HepG2 (cell line): ENCODE measurements at regions not wholly inside any gene's neighbourhood (a gene's known extent, or its start where the extent isn't known, plus 50 kb on each side); places are given as distances from the start of the nearest gene placed in this dataset.

Source experiments
- ATAC-seq: fragments of 200-7000 bp; cut with Tn5 transposase; 3 replicates; pipeline ENCODE4 v1.9.1; 2020; ENCODE audit warnings: mild to moderate bottlenecking, moderate library complexity
- BruUV-seq: library from RNA; stranded (reverse); fragments of 400-500 nt; replicated peaks from 2 replicates; lab custom pipeline; 2021; lab: Mats Ljungman, UMichigan
- CTCF ChIA-PET: fragments of 300-600 bp; formaldehyde crosslinking; extraction: SDS; loops from one replicate; lab custom pipeline; 2021; ENCODE audit warnings: low total read pairs, inconsistent platforms, low intra/inter-chr PET ratio; lab: Yijun Ruan, JAX
- POLR2A ChIA-PET: fragments of 350-600 bp; sonication (Branson Sonifier 250); formaldehyde crosslinking; loops from one replicate; lab custom pipeline; 2020; ENCODE audit warnings: antibody characterized with exemption, inconsistent platforms; lab: Yijun Ruan, JAX
- DNase-seq: peaks from one replicate; pipeline ENCODE4 v3.0.0-alpha.2; 2015; ENCODE audit warnings: low spot score
- FAIRE-seq: peaks from 3 replicates; lab custom pipeline; 2011; peaks lifted over from hg19 to GRCh38; lab: Jason Lieb, UNC
- H2AFZ ChIP-seq: one replicate; pipeline ENCODE4 v1.6.1; 2011; ENCODE audit warnings: low read length, inconsistent platforms
- H3K27ac ChIP-seq: fragments of 300-600 bp; 3 replicates; pipeline ENCODE4 v1.8.0; 2011; ENCODE audit warnings: mixed run types, mild to moderate bottlenecking, mixed read lengths, low read length, inconsistent platforms; ENCODE audit not compliant: insufficient read depth; ENCODE audit errors: extremely low read length
- H3K27me3 ChIP-seq, 2 experiments: fragments of 200-600 bp in 1 of 2; 2 replicates in 1 of 2; 3 replicates in 1 of 2; pipeline versions ENCODE4 v1.6.0 to v1.8.0; 2011; ENCODE audit warnings: low read length in 2 of 2, mild to moderate bottlenecking in 2 of 2, moderate library complexity in 2 of 2, inconsistent platforms in 1 of 2; ENCODE audit not compliant: insufficient read depth in 2 of 2, control insufficient read depth in 1 of 2
- H3K36me3 ChIP-seq, 2 experiments: fragments of 200-600 bp in 1 of 2; replicated peaks in 1 of 2; 2 replicates in 1 of 2; 3 replicates in 1 of 2; pipeline versions ENCODE4 v1.5.1 to v1.8.0; 2011; ENCODE audit warnings: low read length in 2 of 2, inconsistent platforms in 1 of 2; ENCODE audit not compliant: insufficient read depth in 2 of 2, control insufficient read depth in 1 of 2
- H3K4me1 ChIP-seq: 2 replicates; pipeline ENCODE4 v1.5.1; 2012; ENCODE audit warnings: low read length, inconsistent platforms; ENCODE audit not compliant: insufficient read depth
- H3K4me2 ChIP-seq: 2 replicates; pipeline ENCODE4 v1.6.0; 2011; ENCODE audit warnings: low read depth, low read length, inconsistent platforms
- H3K4me3 ChIP-seq, 3 experiments: fragments of 200-600 bp in 1 of 3; sonication (generic), shearing (Covaris generic) in 1 of 3; replicated peaks in 1 of 3; 2 replicates each; pipeline ENCODE4 v1.5.1; 2011 to 2016; ENCODE audit warnings: low read length in 3 of 3, inconsistent platforms in 2 of 3, low read depth in 2 of 3, mild to moderate bottlenecking in 2 of 3, control low read depth in 1 of 3, mixed read lengths in 1 of 3; ENCODE audit not compliant: insufficient read depth in 1 of 3
- H3K79me2 ChIP-seq: one replicate; pipeline ENCODE4 v1.6.1; 2011; ENCODE audit warnings: low read length, inconsistent platforms; ENCODE audit not compliant: insufficient read depth
- H3K9ac ChIP-seq: 2 replicates; pipeline ENCODE4 v1.6.0; 2011; ENCODE audit warnings: mild to moderate bottlenecking, low read depth, low read length, inconsistent platforms; ENCODE audit not compliant: insufficient read depth
- H3K9me3 ChIP-seq: 2 replicates; pipeline ENCODE4 v1.5.1; 2012; ENCODE audit warnings: mild to moderate bottlenecking, low read length
- H4K20me1 ChIP-seq: 2 replicates; pipeline ENCODE4 v1.6.0; 2011; ENCODE audit warnings: inconsistent platforms, mild to moderate bottlenecking, low read length, moderate library complexity; ENCODE audit not compliant: insufficient read depth
- IRF2 ChIP-seq: IDR thresholded peaks from 2 replicates; pipeline ENCODE4 v1.6.1; 2018; ENCODE audit warnings: missing genetic modification reagents, missing compliant biosample characterization
- KLF6 ChIP-seq: IDR thresholded peaks from 2 replicates; pipeline ENCODE4 v1.8.0; 2016; ENCODE audit warnings: missing biosample characterization, missing genetic modification reagents
- PLSCR1 ChIP-seq: sonication (generic); formaldehyde crosslinking; IDR thresholded peaks from 2 replicates; pipeline ENCODE4 v1.5.0; 2020; ENCODE audit warnings: missing genetic modification reagents, mild to moderate bottlenecking, borderline replicate concordance
- PRDM15 ChIP-seq: sonication (generic); formaldehyde crosslinking; IDR thresholded peaks from 2 replicates; pipeline ENCODE4 v1.4.0; 2020; ENCODE audit warnings: missing genetic modification reagents
- SNAPC2 ChIP-seq: sonication (generic); formaldehyde crosslinking; IDR thresholded peaks from 2 replicates; pipeline ENCODE4 v1.8.1; 2022; ENCODE audit warnings: mild to moderate bottlenecking, missing genetic modification reagents
- SSRP1 ChIP-seq: IDR thresholded peaks from 2 replicates; pipeline ENCODE4 v1.6.1; 2016; ENCODE audit warnings: control low read depth
- ZMYM2 ChIP-seq: sonication (generic); formaldehyde crosslinking; IDR thresholded peaks from 2 replicates; pipeline ENCODE4 v1.8.0; 2022; ENCODE audit warnings: mild to moderate bottlenecking, missing genetic modification reagents
- ZNF367 ChIP-seq: sonication (generic); formaldehyde crosslinking; IDR thresholded peaks from 2 replicates; pipeline ENCODE4 v1.4.0; 2020; ENCODE audit warnings: missing genetic modification reagents, borderline replicate concordance
- ZNF703 ChIP-seq: sonication (generic); formaldehyde crosslinking; IDR thresholded peaks from 2 replicates; pipeline ENCODE4 v1.5.1; 2020; ENCODE audit warnings: missing genetic modification reagents, mild to moderate bottlenecking, moderate library complexity, borderline replicate concordance
- ZNF770 ChIP-seq: sonication (generic); formaldehyde crosslinking; IDR thresholded peaks from 2 replicates; pipeline ENCODE4 v1.5.0; 2020; ENCODE audit warnings: mild to moderate bottlenecking, missing genetic modification reagents
- WGBS: methylation state at CpG from one replicate; pipeline ENCODE4 v1.1.6; 2017; ENCODE audit warnings: low lambda C conversion rate; 5-methylcytosine and 5-hydroxymethylcytosine counted together
- in situ Hi-C: cut with HindIII; loops from 2 replicates; pipeline ENCODE4 v1.10.0; 2017; ENCODE audit warnings: low pct_unique_long_range_greater_than_20kb; ENCODE audit not compliant: extremely low pct_ligation_motif_present
- intact Hi-C: fragments of 100-400 bp; cut with micrococcal nuclease; formaldehyde crosslinking; loops from one replicate; pipeline ENCODE4 v1.10.0; 2022; ENCODE audit not compliant: unreplicated experiment

- TF ChIP-seq PRDM15 (CRISPR knock-in tag) (no peak), ZNF703 (CRISPR knock-in tag) (no peak)
Observed at GRCh38 chr10:4766454-4766853, 59.6 kb upstream of the AKR1E2 start (continued).

GRCh38 chr10:4765428-4765827, 60.6 kb upstream of the AKR1E2 start:
- DNase-seq (no peak), ATAC-seq (no peak), FAIRE-seq (no peak)
- no peaks in the 10 kb centered on the region for H3K79me2 ChIP-seq
- intact Hi-C loops (no loop called here), in situ Hi-C loops (no loop called here)
- BruUV-seq = no TSS peak
- no peak overlapping the region for H3K9ac ChIP-seq
- H4K20me1 ChIP-seq = no peaks in the 10 kb centered on the region
- no peak overlapping the region for H3K4me2 ChIP-seq
- H2AFZ ChIP-seq = no peak overlapping the region
- H3K36me3 ChIP-seq = no peaks in the 10 kb centered on the region
- POLR2A ChIA-PET = no interaction called here
- 0 out of 5 replicates have a peak, but pooled peaks cover 0 to 4% of the 10 kb centered on the region in 2 experiments for H3K27me3 ChIP-seq
- TF ChIP-seq PLSCR1 (CRISPR knock-in tag) (no peak), SSRP1 (CRISPR knock-in tag) (no peak), ZNF367 (no peak), SNAPC2 (no peak), KLF6 (CRISPR knock-in tag) (no peak), IRF2 (no peak), ZNF770 (CRISPR knock-in tag) (no peak), ZMYM2 (CRISPR knock-in tag) (no peak)
- H3K27ac ChIP-seq = no peak overlapping the region
- H3K4me3 ChIP-seq = no peak overlapping the region
- CTCF ChIA-PET = no interaction called here
- 0% methylated on average over 1 of the region's 1 CpG for WGBS
- H3K9me3 ChIP-seq = no peaks in the 10 kb centered on the region
- H3K4me1 ChIP-seq = no peaks in the 10 kb centered on the region
